IMR-90 (cell line): ENCODE measurements at regions not wholly inside any gene's neighbourhood (a gene's known extent, or its start where the extent isn't known, plus 50 kb on each side); places are given as distances from the start of the nearest gene placed in this dataset.

Source experiments
- ATAC-seq: fragments of 200-7000 bp; cut with Tn5 transposase; 2 replicates; pipeline ENCODE4 v1.9.1; 2020; ENCODE audit warnings: low read depth, mild to moderate bottlenecking, moderate library complexity
- BruUV-seq: library from RNA; stranded (reverse); fragments of 400-500 nt; replicated peaks from 2 replicates; lab custom pipeline; 2021; lab: Mats Ljungman, UMichigan
- CTCF ChIA-PET: fragments of 300-600 bp; formaldehyde crosslinking; extraction: SDS; loops from one replicate; lab custom pipeline; 2021; ENCODE audit warnings: antibody characterized with exemption; lab: Yijun Ruan, JAX
- POLR2A ChIA-PET: fragments of 300-600 bp; sonication (Branson Sonifier 250); formaldehyde crosslinking; loops from one replicate; lab custom pipeline; 2022; ENCODE audit warnings: antibody characterized with exemption; ENCODE audit not compliant: unreplicated experiment; lab: Charles Lee
- DNase-seq: peaks from one replicate; pipeline ENCODE4 v3.0.0; 2013
- H2AFZ ChIP-seq: replicated peaks from 2 replicates; pipeline ENCODE3; 2013; ENCODE audit warnings: low read length, mild to moderate bottlenecking; ENCODE audit not compliant: poor library complexity
- H2AK5ac ChIP-seq: 2 replicates; pipeline ENCODE4 v1.6.1; 2013; ENCODE audit warnings: low read depth, low read length, inconsistent platforms
- H2AK9ac ChIP-seq: replicated peaks from 2 replicates; pipeline ENCODE3; 2013; ENCODE audit warnings: mild to moderate bottlenecking, low read depth, low read length, moderate library complexity; ENCODE audit not compliant: poor library complexity
- H2BK120ac ChIP-seq: 2 replicates; pipeline ENCODE4 v1.6.1; 2013; ENCODE audit warnings: low read depth, low read length, inconsistent platforms
- H2BK15ac ChIP-seq: 3 replicates; pipeline ENCODE4 v1.6.1; 2013; ENCODE audit warnings: low read depth, low read length, inconsistent platforms
- H2BK20ac ChIP-seq: 2 replicates; pipeline ENCODE4 v1.6.1; 2013; ENCODE audit warnings: low read depth, mild to moderate bottlenecking, inconsistent platforms, low read length, moderate library complexity
- H2BK5ac ChIP-seq: 2 replicates; pipeline ENCODE4 v1.6.1; 2013; ENCODE audit warnings: mild to moderate bottlenecking, low read depth, low read length, inconsistent platforms; ENCODE audit not compliant: poor library complexity, severe bottlenecking
- H3K14ac ChIP-seq: replicated peaks from 2 replicates; pipeline ENCODE4 v1.6.1; 2013; ENCODE audit warnings: low read depth, low read length, inconsistent platforms
- H3K18ac ChIP-seq: 2 replicates; pipeline ENCODE4 v1.6.1; 2013; ENCODE audit warnings: low read depth, low read length, control low read depth
- H3K23ac ChIP-seq: 2 replicates; pipeline ENCODE4 v1.6.1; 2013; ENCODE audit warnings: low read depth, low read length, inconsistent platforms
- H3K27ac ChIP-seq: 2 replicates; pipeline ENCODE4 v1.5.1; 2013; ENCODE audit warnings: mild to moderate bottlenecking, control low read depth, low read length; ENCODE audit not compliant: insufficient read depth
- H3K27me3 ChIP-seq: 2 replicates; pipeline ENCODE4 v1.6.1; 2013; ENCODE audit warnings: low read length; ENCODE audit not compliant: control insufficient read depth, insufficient read depth
- H3K36me3 ChIP-seq: 2 replicates; pipeline ENCODE4 v1.6.1; 2013; ENCODE audit warnings: low read length, mixed read lengths; ENCODE audit not compliant: control insufficient read depth, insufficient read depth
- H3K4ac ChIP-seq: 2 replicates; pipeline ENCODE4 v1.6.1; 2013; ENCODE audit warnings: low read depth, low read length, inconsistent platforms
- H3K4me1 ChIP-seq: 2 replicates; pipeline ENCODE4 v1.6.1; 2013; ENCODE audit warnings: low read length, mixed read lengths; ENCODE audit not compliant: control insufficient read depth, insufficient read depth
- H3K4me2 ChIP-seq: 2 replicates; pipeline ENCODE4 v1.6.1; 2013; ENCODE audit warnings: low read depth, mild to moderate bottlenecking, control low read depth, low read length, moderate library complexity
- H3K4me3 ChIP-seq: 2 replicates; pipeline ENCODE4 v1.5.1; 2013; ENCODE audit warnings: low read depth, mild to moderate bottlenecking, control low read depth, low read length, moderate library complexity; ENCODE audit not compliant: insufficient read depth
- H3K56ac ChIP-seq: 2 replicates; pipeline ENCODE4 v1.6.1; 2013; ENCODE audit warnings: low read length, inconsistent platforms; ENCODE audit not compliant: insufficient read depth; ENCODE audit errors: extremely low read depth
- H3K79me1 ChIP-seq, 2 experiments: 2 replicates each; pipeline ENCODE4 v1.6.1; 2013; ENCODE audit warnings: low read length in 2 of 2, inconsistent platforms in 1 of 2, low read depth in 1 of 2
- H3K9ac ChIP-seq: 2 replicates; pipeline ENCODE4 v1.6.1; 2013; ENCODE audit warnings: low read depth, low read length, control low read depth
- H3K9me1 ChIP-seq: 2 replicates; pipeline ENCODE4 v1.6.1; 2013; ENCODE audit warnings: low read length, inconsistent platforms; ENCODE audit not compliant: insufficient read depth
- H3K9me3 ChIP-seq: 2 replicates; pipeline ENCODE4 v1.6.1; 2013; ENCODE audit warnings: low read length; ENCODE audit not compliant: control insufficient read depth, insufficient read depth
- H4K20me1 ChIP-seq: 2 replicates; pipeline ENCODE4 v1.6.1; 2013; ENCODE audit warnings: low read length, inconsistent platforms; ENCODE audit not compliant: insufficient read depth
- H4K5ac ChIP-seq: 2 replicates; pipeline ENCODE4 v1.6.1; 2013; ENCODE audit warnings: mild to moderate bottlenecking, low read depth, low read length, control low read depth
- H4K8ac ChIP-seq, 2 experiments: 2 replicates each; pipeline ENCODE4 v1.6.1; 2013; ENCODE audit warnings: low read depth in 2 of 2, low read length in 2 of 2, control low read depth in 1 of 2, inconsistent platforms in 1 of 2
- H4K91ac ChIP-seq: 2 replicates; pipeline ENCODE4 v1.6.1; 2013; ENCODE audit warnings: low read depth, low read length, inconsistent platforms; ENCODE audit not compliant: insufficient read depth
- BHLHE40 ChIP-seq: fragments of 150-350 bp; IDR thresholded peaks from 2 replicates; pipeline ENCODE4 v1.6.1; 2016; ENCODE audit warnings: mild to moderate bottlenecking, low read depth, low read length
- CEBPB ChIP-seq: IDR thresholded peaks from 2 replicates; pipeline ENCODE4 v1.6.1; 2012; ENCODE audit warnings: low read depth, low read length, improper control_type of control experiment
- CHD1 ChIP-seq: IDR thresholded peaks from 2 replicates; pipeline ENCODE4 v1.6.1; 2012; ENCODE audit warnings: low read depth, low read length, improper control_type of control experiment
- ELK1 ChIP-seq: fragments of 150-350 bp; IDR thresholded peaks from 2 replicates; pipeline ENCODE4 v1.6.1; 2016; ENCODE audit warnings: low read depth, mild to moderate bottlenecking, low read length, moderate library complexity, borderline replicate concordance
- FOS ChIP-seq: fragments of 150-350 bp; IDR thresholded peaks from 2 replicates; pipeline ENCODE4 v1.6.1; 2016; ENCODE audit warnings: low read depth, low read length
- MAFK ChIP-seq: IDR thresholded peaks from 2 replicates; pipeline ENCODE4 v1.6.1; 2012; ENCODE audit warnings: low read depth, low read length, improper control_type of control experiment
- MAZ ChIP-seq: IDR thresholded peaks from 2 replicates; pipeline ENCODE4 v1.6.1; 2012; ENCODE audit warnings: low read depth, mild to moderate bottlenecking, low read length, improper control_type of control experiment, moderate library complexity, borderline replicate concordance
- NFE2L2 ChIP-seq: fragments of 150-350 bp; IDR thresholded peaks from 2 replicates; pipeline ENCODE4 v1.6.1; 2016; ENCODE audit warnings: low read depth, mild to moderate bottlenecking, low read length
- POLR2A ChIP-seq: IDR thresholded peaks from 2 replicates; pipeline ENCODE4 v1.6.1; 2012; ENCODE audit warnings: mild to moderate bottlenecking, low read depth, low read length
- RAD21 ChIP-seq: IDR thresholded peaks from 2 replicates; pipeline ENCODE4 v1.6.1; 2012; ENCODE audit warnings: low read length, improper control_type of control experiment
- RCOR1 ChIP-seq: IDR thresholded peaks from 2 replicates; pipeline ENCODE4 v1.6.1; 2012; ENCODE audit warnings: mild to moderate bottlenecking, low read length, improper control_type of control experiment; ENCODE audit not compliant: insufficient replicate concordance
- RFX5 ChIP-seq: IDR thresholded peaks from 2 replicates; pipeline ENCODE4 v1.8.0; 2012; ENCODE audit warnings: low read depth, mild to moderate bottlenecking, low read length, moderate library complexity
- SMC3 ChIP-seq: fragments of 150-350 bp; IDR thresholded peaks from 2 replicates; pipeline ENCODE4 v1.6.1; 2016; ENCODE audit warnings: low read depth, mild to moderate bottlenecking, antibody characterized with exemption, low read length, moderate library complexity
- USF2 ChIP-seq: fragments of 150-350 bp; IDR thresholded peaks from 2 replicates; pipeline ENCODE4 v1.6.1; 2017; ENCODE audit warnings: mild to moderate bottlenecking, antibody characterized with exemption, low read length, low read depth
- WGBS, 2 experiments: methylation state at CpG; one replicate each; pipeline versions ENCODE4 v1.1.5 to v1.1.7; 2013; ENCODE audit warnings: missing lambda C conversion rate in 2 of 2; ENCODE audit not compliant: insufficient read length in 1 of 2; ENCODE audit errors: extremely low coverage in 2 of 2; 5-methylcytosine and 5-hydroxymethylcytosine counted together
- dilution Hi-C: fragments of 300-500 bp; cut with HindIII; formaldehyde crosslinking; loops from one replicate; pipeline ENCODE4 v1.14.3; 2018; ENCODE audit warnings: low sequenced_read_pairs; ENCODE audit not compliant: unreplicated experiment
- in situ Hi-C: fragments of 300-500 bp; cut with MboI; formaldehyde crosslinking; loops from 3 replicates; pipeline ENCODE4 v1.14.3; 2019; ENCODE audit warnings: low sequenced_read_pairs, inconsistent platforms, mixed read lengths
- intact Hi-C: fragments of 100-400 bp; cut with micrococcal nuclease; formaldehyde crosslinking; loops from 2 replicates; pipeline ENCODE4 v1.10.0; 2022

GRCh38 chr16:64586781-64587180 lies 535.1 kb downstream of the CDH11 start:
- no peak for ATAC-seq
- no TSS peak for BruUV-seq
- in situ Hi-C loops, result no loop called here

More at GRCh38 chr16:64586781-64587180, 535.1 kb downstream of the CDH11 start:
- no CpG with 5 or more reads among the region's 3 CpGs for WGBS, 2 experiments
- H3K18ac ChIP-seq, result no peak overlapping the region
- H4K20me1 ChIP-seq, result no peaks in the 10 kb centered on the region
- no peak overlapping the region for H2AFZ ChIP-seq
- H3K4me1 ChIP-seq, result peaks cover 2% of the 10 kb centered on the region; the same call in 1 of the 2 replicates
- dilution Hi-C loops (no loop called here), intact Hi-C loops (no loop called here)
- no peak overlapping the region for H2BK5ac ChIP-seq
- H3K9me3 ChIP-seq, result no peaks in the 10 kb centered on the region
- no peaks in the 10 kb centered on the region for H3K27me3 ChIP-seq
- H3K4ac ChIP-seq, result no peak overlapping the region
- POLR2A ChIA-PET, result no interaction called here
- H4K8ac ChIP-seq, result no peak overlapping the region
- no peaks in the 10 kb centered on the region for H3K36me3 ChIP-seq
- no peaks in the 10 kb centered on the region for H3K79me1 ChIP-seq
- TF ChIP-seq RAD21 (no peak), MAZ (no peak), POLR2A (no peak), USF2 (no peak), BHLHE40 (no peak), CEBPB (no peak), CHD1 (no peak), MAFK (no peak), RCOR1 (no peak), ELK1 (no peak), FOS (no peak), SMC3 (no peak), RFX5 (no peak), NFE2L2 (no peak)
- no peak overlapping the region for H2BK15ac ChIP-seq
- no peaks in the 10 kb centered on the region for H3K9me1 ChIP-seq
- H3K27ac ChIP-seq, result no peak overlapping the region
- H3K23ac ChIP-seq, result no peak overlapping the region
- no peak overlapping the region for H2BK120ac ChIP-seq
- no peak overlapping the region; the same call in 1 of the 2 replicates for H4K5ac ChIP-seq
- H3K14ac ChIP-seq, result no peak overlapping the region
- H2AK9ac ChIP-seq, result no peak overlapping the region
- no peak overlapping the region for H3K9ac ChIP-seq
- no peak for DNase-seq
- CTCF ChIA-PET, result interaction anchor here (0.6 kb wide), 1 partner anchor 195 kb away, joined by 3 read pairs; no protein-coding TSS in a partner anchor
- no peak overlapping the region for H2AK5ac ChIP-seq
- no peak overlapping the region for H3K4me2 ChIP-seq
- no peak overlapping the region for H4K91ac ChIP-seq
- H3K56ac ChIP-seq, result no peak overlapping the region
- H2BK20ac ChIP-seq, result no peak overlapping the region
- no peak overlapping the region for H3K4me3 ChIP-seq
